BE2C (cell line): ENCODE measurements at regions not wholly inside any gene's neighbourhood (a gene's known extent, or its start where the extent isn't known, plus 50 kb on each side); places are given as distances from the start of the nearest gene placed in this dataset.
"Not testable (repeated sequence)": the region's sequence is repeated elsewhere in the genome, so short reads cannot be mapped to it uniquely, and the experiment has no call there.

Source experiments
- DNase-seq: peaks from one replicate; pipeline ENCODE4 v3.0.0-alpha.2; 2020
- H3K27me3 ChIP-seq: fragments of 250-450 bp; sonication (Bioruptor Pico); 2 replicates; pipeline ENCODE4 v1.5.1; 2020; ENCODE audit warnings: mild to moderate bottlenecking
- H3K36me3 ChIP-seq: fragments of 250-450 bp; sonication (Bioruptor Pico); 2 replicates; pipeline ENCODE4 v1.5.1; 2020; ENCODE audit warnings: mild to moderate bottlenecking
- H3K4me1 ChIP-seq: fragments of 250-450 bp; sonication (Bioruptor Pico); 2 replicates; pipeline ENCODE4 v1.5.1; 2020
- H3K4me3 ChIP-seq: 2 replicates; pipeline ENCODE4 v1.5.1; 2011; ENCODE audit warnings: low read depth, low read length
- H3K9me3 ChIP-seq: fragments of 250-450 bp; sonication (Bioruptor Pico); 2 replicates; pipeline ENCODE4 v1.5.1; 2020
- CTCF ChIP-seq: IDR thresholded peaks from 2 replicates; pipeline ENCODE4 v1.5.1; 2012; ENCODE audit warnings: mild to moderate bottlenecking, low read depth, low read length

- no peak for DNase-seq
- no peaks in the 10 kb centered on the region for H3K36me3 ChIP-seq
- no peaks in the 10 kb centered on the region for H3K27me3 ChIP-seq
- TF ChIP-seq CTCF: no peak
- H3K4me3 ChIP-seq: no peak overlapping the region
- no peaks in the 10 kb centered on the region for H3K9me3 ChIP-seq
- no peaks in the 10 kb centered on the region for H3K4me1 ChIP-seq
Observed at GRCh38 chr7:86453454-86453853, 190.3 kb upstream of the GRM3 start.

- no peak overlapping the region for H3K4me3 ChIP-seq
- no peak for DNase-seq
- no peak for TF ChIP-seq CTCF
- no peaks in the 10 kb centered on the region for H3K9me3 ChIP-seq
- H3K27me3 ChIP-seq: no peaks in the 10 kb centered on the region
- H3K4me1 ChIP-seq: no peaks in the 10 kb centered on the region
- H3K36me3 ChIP-seq: no peaks in the 10 kb centered on the region
Observed at GRCh38 chr7:86448856-86449255, 194.9 kb upstream of the GRM3 start.

GRCh38 chr7:86445285-86445684 lies 198.4 kb upstream of the GRM3 start:
- Histone ChIP-seq H3K36me3 (no peaks in the 10 kb centered on the region), H3K27me3 (no peaks in the 10 kb centered on the region), H3K4me1 (no peaks in the 10 kb centered on the region), H3K9me3 (no peaks in the 10 kb centered on the region), H3K4me3 (no peak overlapping the region)
- DNase-seq: no peak
- no peak for TF ChIP-seq CTCF

- Histone ChIP-seq H3K4me1 (no peaks in the 10 kb centered on the region), H3K9me3 (no peaks in the 10 kb centered on the region), H3K4me3 (no peak overlapping the region), H3K27me3 (no peaks in the 10 kb centered on the region), H3K36me3 (no peaks in the 10 kb centered on the region)
- no peak for DNase-seq
- no peak for TF ChIP-seq CTCF
Observed at GRCh38 chr7:86444245-86444644, 199.5 kb upstream of the GRM3 start.

- H3K36me3 ChIP-seq, H3K27me3 ChIP-seq, H3K4me3 ChIP-seq, H3K4me1 ChIP-seq, DNase-seq, H3K9me3 ChIP-seq: not testable (repeated sequence)
Observed at GRCh38 chr7:86440420-86440819, 203.3 kb upstream of the GRM3 start.

GRCh38 chr7:86437951-86438450 lies 205.7 kb upstream of the GRM3 start:
- no peak for TF ChIP-seq CTCF
- Histone ChIP-seq H3K9me3 (no peaks in the 10 kb centered on the region), H3K27me3 (no peaks in the 10 kb centered on the region), H3K4me1 (no peaks in the 10 kb centered on the region), H3K4me3 (no peak overlapping the region), H3K36me3 (no peaks in the 10 kb centered on the region)
- no peak for DNase-seq

- Histone ChIP-seq H3K4me3 (no peak overlapping the region), H3K36me3 (no peaks in the 10 kb centered on the region), H3K4me1 (no peaks in the 10 kb centered on the region), H3K27me3 (no peaks in the 10 kb centered on the region), H3K9me3 (no peaks in the 10 kb centered on the region)
- DNase-seq: no peak
- TF ChIP-seq CTCF: no peak
Observed at GRCh38 chr7:86431761-86432160, 211.9 kb upstream of the GRM3 start.
